SK-N-SH (cell line): ENCODE measurements at regions not wholly inside any gene's neighbourhood (a gene's known extent, or its start where the extent isn't known, plus 50 kb on each side); places are given as distances from the start of the nearest gene placed in this dataset.

ENCODE experiments used
- CTCF ChIA-PET: fragments of 300-600, 350-600 bp; formaldehyde crosslinking; extraction: SDS; loops from one replicate; lab custom pipeline; 2021; lab: Yijun Ruan, JAX
- POLR2A ChIA-PET: fragments of 350-600 bp; sonication (Branson Sonifier 250); formaldehyde crosslinking; extraction: SDS; loops from one replicate; lab custom pipeline; 2020; ENCODE audit warnings: antibody characterized with exemption, inconsistent platforms; lab: Yijun Ruan, JAX
- DNase-seq: peaks from one replicate; pipeline ENCODE4 v3.0.0; 2012
- H2AFZ ChIP-seq: fragments of 200-600 bp; sonication (generic); 2 replicates; pipeline ENCODE4 v1.8.1; 2016; ENCODE audit warnings: antibody characterized with exemption, mild to moderate bottlenecking, low read depth
- H3F3A ChIP-seq: fragments of 200-600 bp; sonication (generic); replicated peaks from 2 replicates; pipeline ENCODE3; 2016; ENCODE audit warnings: antibody characterized with exemption, mild to moderate bottlenecking; ENCODE audit not compliant: insufficient read depth
- H3K27ac ChIP-seq, 2 experiments: fragments of 200-500 bp in 1 of 2; fragments of 200-600 bp in 1 of 2; sonication (Bioruptor generic) in 1 of 2; sonication (generic), shearing (Covaris generic) in 1 of 2; 2 replicates each; pipeline versions ENCODE4 v1.5.1 to v1.6.1; 2014 to 2016; ENCODE audit warnings: low read depth in 2 of 2, inconsistent platforms in 1 of 2, low read length in 1 of 2, mild to moderate bottlenecking in 1 of 2, mixed read lengths in 1 of 2
- H3K27me3 ChIP-seq: fragments of 200-600 bp; sonication (generic), shearing (Covaris generic); 2 replicates; pipeline ENCODE4 v1.6.1; 2016; ENCODE audit warnings: mixed run types; ENCODE audit not compliant: insufficient read depth
- H3K36me3 ChIP-seq, 2 experiments: fragments of 200-500 bp in 1 of 2; fragments of 200-600 bp in 1 of 2; sonication (Bioruptor generic) in 1 of 2; sonication (generic) in 1 of 2; replicated peaks in 1 of 2; 2 replicates each; pipeline versions ENCODE3 to v1.5.1; 2014 to 2016; ENCODE audit warnings: low read length in 1 of 2, mild to moderate bottlenecking in 1 of 2; ENCODE audit not compliant: insufficient read depth in 2 of 2, control insufficient read depth in 1 of 2
- H3K4me1 ChIP-seq, 2 experiments: fragments of 200-500 bp in 1 of 2; fragments of 200-600 bp in 1 of 2; sonication (Bioruptor generic) in 1 of 2; sonication (generic), shearing (Covaris generic) in 1 of 2; 2 replicates each; pipeline versions ENCODE4 v1.5.1 to v1.6.1; 2014 to 2016; ENCODE audit warnings: low read depth in 1 of 2, low read length in 1 of 2, mixed run types in 1 of 2; ENCODE audit not compliant: insufficient read depth in 2 of 2, control insufficient read depth in 1 of 2
- H3K4me2 ChIP-seq: fragments of 200-600 bp; sonication (generic), shearing (Covaris generic); 2 replicates; pipeline ENCODE4 v1.6.1; 2017; ENCODE audit warnings: mixed run types
- H3K4me3 ChIP-seq, 2 experiments: fragments of 200-500 bp in 1 of 2; fragments of 200-600 bp in 1 of 2; sonication (Bioruptor generic) in 1 of 2; sonication (generic), shearing (Covaris generic) in 1 of 2; 2 replicates each; pipeline versions ENCODE4 v1.5.1 to v1.8.1; 2014 to 2016; ENCODE audit warnings: low read depth in 2 of 2, inconsistent platforms in 1 of 2, low read length in 1 of 2, mild to moderate bottlenecking in 1 of 2, mixed read lengths in 1 of 2, moderate library complexity in 1 of 2
- H3K79me2 ChIP-seq: fragments of 200-600 bp; sonication (generic); 2 replicates; pipeline ENCODE4 v1.8.1; 2017; ENCODE audit warnings: mild to moderate bottlenecking; ENCODE audit not compliant: insufficient read depth
- H3K9ac ChIP-seq: fragments of 200-600 bp; sonication (generic); 2 replicates; pipeline ENCODE4 v1.6.1; 2017; ENCODE audit warnings: mixed run types
- H3K9me2 ChIP-seq: fragments of 200-600 bp; sonication (generic); 2 replicates; pipeline ENCODE4 v1.6.1; 2017; ENCODE audit warnings: mixed run types
- H3K9me3 ChIP-seq: fragments of 200-600 bp; sonication (generic); 2 replicates; pipeline ENCODE4 v1.6.1; 2017; ENCODE audit warnings: mixed run types, mild to moderate bottlenecking, moderate library complexity
- H4K20me1 ChIP-seq: fragments of 200-600 bp; sonication (generic); 2 replicates; pipeline ENCODE4 v1.6.1; 2017; ENCODE audit warnings: mild to moderate bottlenecking, mixed run types; ENCODE audit not compliant: insufficient read depth
- EP300 ChIP-seq, 2 experiments: IDR thresholded peaks; 2 replicates each; pipeline versions ENCODE4 v1.4.0 to v1.6.1; 2012; ENCODE audit warnings: borderline replicate concordance in 1 of 2, low read depth in 1 of 2, low read length in 1 of 2
- FOSL2 ChIP-seq: IDR thresholded peaks from 2 replicates; pipeline ENCODE4 v1.4.0; 2012; ENCODE audit warnings: low read depth, mild to moderate bottlenecking, moderate library complexity, borderline replicate concordance
- GATA2 ChIP-seq: sonication (generic); formaldehyde crosslinking; IDR thresholded peaks from 2 replicates; pipeline ENCODE4 v1.5.0; 2020; ENCODE audit warnings: mild to moderate bottlenecking, missing genetic modification reagents
- MAX ChIP-seq: IDR thresholded peaks from 2 replicates; pipeline ENCODE4 v1.4.0; 2012; ENCODE audit warnings: low read depth
- MEF2A ChIP-seq: IDR thresholded peaks from 2 replicates; pipeline ENCODE4 v1.4.0; 2012; ENCODE audit warnings: low read depth, borderline replicate concordance
- MXI1 ChIP-seq: IDR thresholded peaks from 2 replicates; pipeline ENCODE4 v1.6.1; 2012; ENCODE audit warnings: mild to moderate bottlenecking, low read depth, low read length, improper control_type of control experiment
- NRF1 ChIP-seq: IDR thresholded peaks from 2 replicates; pipeline ENCODE4 v1.6.1; 2012; ENCODE audit warnings: low read depth, mild to moderate bottlenecking, low read length
- REST ChIP-seq: IDR thresholded peaks from 2 replicates; pipeline ENCODE4 v1.6.1; 2012; ENCODE audit warnings: mild to moderate bottlenecking, low read depth, low read length, moderate library complexity
- SMC3 ChIP-seq: IDR thresholded peaks from 2 replicates; pipeline ENCODE4 v1.6.1; 2012; ENCODE audit warnings: low read depth, low read length, improper control_type of control experiment
- TCF12 ChIP-seq: IDR thresholded peaks from 2 replicates; pipeline ENCODE4 v1.4.0; 2012
- YY1 ChIP-seq: IDR thresholded peaks from 2 replicates; pipeline ENCODE4 v1.4.0; 2012; ENCODE audit warnings: low read depth, mild to moderate bottlenecking
- WGBS: methylation state at CpG from one replicate; pipeline ENCODE4 v1.1.6; 2017; ENCODE audit warnings: low lambda C conversion rate; 5-methylcytosine and 5-hydroxymethylcytosine counted together
- TF ChIP-seq, protein P1 (sequence below): fragments of 150-350 bp; IDR thresholded peaks from 2 replicates; pipeline ENCODE4 v1.6.1; 2016; ENCODE audit warnings: mild to moderate bottlenecking, low read depth, low read length

GRCh38 chr1:209491897-209492296 lies 91.6 kb upstream of the CAMK1G start:
- Histone ChIP-seq H2AFZ (no peak overlapping the region), H3K36me3 (no peaks in the 10 kb centered on the region), H3K27ac (no peak overlapping the region), H4K20me1 (no peaks in the 10 kb centered on the region), H3K9me3 (no peaks in the 10 kb centered on the region; the same call in none of the 2 replicates), H3K9me2 (no peaks in the 10 kb centered on the region), H3K4me2 (no peak overlapping the region), H3K79me2 (no peaks in the 10 kb centered on the region), H3K9ac (no peak overlapping the region), H3K4me3 (no peak overlapping the region), H3K4me1 (no peaks in the 10 kb centered on the region; a peak in 1 of 4 replicates), H3F3A (peaks cover 5% of the 10 kb centered on the region), H3K27me3 (no peaks in the 10 kb centered on the region)
- no peak for DNase-seq
- ChIA-PET CTCF (interaction anchor here (2.2 to 3.3 kb wide), 2 partner anchors 22 to 74 kb away, joined by 8 to 13 read pairs; no protein-coding TSS in a partner anchor), POLR2A (no interaction called here)
- no peak for TF ChIP-seq GATA2 (CRISPR knock-in tag)
- no peak for TF ChIP-seq MEF2A
- WGBS, result 84% methylated on average over 4 of the region's 4 CpGs

DNA sequence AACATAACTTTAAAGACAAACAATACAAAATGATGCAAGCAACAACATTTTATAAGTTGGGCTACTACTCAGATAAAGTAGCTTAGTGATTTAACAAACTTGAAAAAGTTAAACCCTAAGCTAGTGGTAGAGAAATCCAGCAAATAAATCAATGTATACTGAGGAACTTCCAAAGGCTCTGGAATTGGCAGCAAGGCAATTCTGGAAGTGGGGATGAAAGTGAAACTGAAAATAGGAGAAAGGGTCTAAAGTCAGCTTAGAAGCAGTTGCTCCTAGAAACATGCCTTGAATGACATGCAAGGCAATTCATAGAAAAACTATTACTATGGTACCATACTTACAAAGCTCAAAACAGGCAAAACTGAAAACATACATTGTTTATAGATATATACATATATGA lies 90.0 kb upstream of the CAMK1G start:
- H4K20me1 ChIP-seq, result no peaks in the 10 kb centered on the region
- no peak overlapping the region for H3K27ac ChIP-seq
- no peaks in the 10 kb centered on the region; a peak in 1 of 4 replicates for H3K4me1 ChIP-seq
- ChIA-PET POLR2A (no interaction called here), CTCF (interaction anchor here (1.0 to 3.3 kb wide), 4 partner anchors 20 to 290 kb away, joined by 3 to 13 read pairs (median 6); no protein-coding TSS in a partner anchor)
- TF ChIP-seq REST (no peak), YY1 (no peak)
- no peak overlapping the region for H2AFZ ChIP-seq
- H3K4me3 ChIP-seq, result no peak overlapping the region
- no peaks in the 10 kb centered on the region for H3K9me2 ChIP-seq
- H3K4me2 ChIP-seq, result no peak overlapping the region
- no peaks in the 10 kb centered on the region for H3K27me3 ChIP-seq
- no peak for DNase-seq
- H3K9ac ChIP-seq, result no peak overlapping the region
- no peaks in the 10 kb centered on the region for H3F3A ChIP-seq
- H3K36me3 ChIP-seq, result no peaks in the 10 kb centered on the region
- no peaks in the 10 kb centered on the region; the same call in none of the 2 replicates for H3K9me3 ChIP-seq
- no peaks in the 10 kb centered on the region for H3K79me2 ChIP-seq

- H3K27me3 ChIP-seq, result no peaks in the 10 kb centered on the region
- no peak overlapping the region for H3K27ac ChIP-seq
- H3F3A ChIP-seq, result no peaks in the 10 kb centered on the region
- TF ChIP-seq TCF12, result no peak
- no peak for TF ChIP-seq MXI1
- TF ChIP-seq FOSL2, result no peak
- TF ChIP-seq, protein P1, sequence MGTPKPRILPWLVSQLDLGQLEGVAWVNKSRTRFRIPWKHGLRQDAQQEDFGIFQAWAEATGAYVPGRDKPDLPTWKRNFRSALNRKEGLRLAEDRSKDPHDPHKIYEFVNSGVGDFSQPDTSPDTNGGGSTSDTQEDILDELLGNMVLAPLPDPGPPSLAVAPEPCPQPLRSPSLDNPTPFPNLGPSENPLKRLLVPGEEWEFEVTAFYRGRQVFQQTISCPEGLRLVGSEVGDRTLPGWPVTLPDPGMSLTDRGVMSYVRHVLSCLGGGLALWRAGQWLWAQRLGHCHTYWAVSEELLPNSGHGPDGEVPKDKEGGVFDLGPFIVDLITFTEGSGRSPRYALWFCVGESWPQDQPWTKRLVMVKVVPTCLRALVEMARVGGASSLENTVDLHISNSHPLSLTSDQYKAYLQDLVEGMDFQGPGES, result no peak
- no peak for TF ChIP-seq EP300 (IDR thresholded peaks at IDR 0.05; ENCODE audit: borderline replicate concordance in 1 of 2, low read depth in 1 of 2, low read length in 1 of 2)
- TF ChIP-seq YY1, result no peak
- no peak for TF ChIP-seq MAX
- TF ChIP-seq GATA2 (CRISPR knock-in tag), result no peak
- TF ChIP-seq NRF1, result no peak
- no peak for TF ChIP-seq SMC3
- H3K36me3 ChIP-seq, result no peaks in the 10 kb centered on the region
- CTCF ChIA-PET, result no interaction called here
- no peaks in the 10 kb centered on the region for H3K79me2 ChIP-seq
- no peaks in the 10 kb centered on the region for H3K4me1 ChIP-seq
- no peaks in the 10 kb centered on the region for H4K20me1 ChIP-seq
- no peak overlapping the region for H2AFZ ChIP-seq
- H3K4me2 ChIP-seq, result no peak overlapping the region
- peaks cover 10% of the 10 kb centered on the region for H3K9me3 ChIP-seq
- 45% methylated on average over 1 of the region's 1 CpG for WGBS
- no peak overlapping the region for H3K4me3 ChIP-seq
- H3K9me2 ChIP-seq, result no peaks in the 10 kb centered on the region
- POLR2A ChIA-PET, result no interaction called here
- no peak for DNase-seq
- no peak overlapping the region for H3K9ac ChIP-seq
Observed at GRCh38 chr1:209497729-209498128, 85.8 kb upstream of the CAMK1G start.
